SK-N-SH (cell line): ENCODE measurements at regions not wholly inside any gene's neighbourhood (a gene's known extent, or its start where the extent isn't known, plus 50 kb on each side); places are given as distances from the start of the nearest gene placed in this dataset.

Source experiments
- CTCF ChIA-PET: fragments of 300-600, 350-600 bp; formaldehyde crosslinking; extraction: SDS; loops from one replicate; lab custom pipeline; 2021; lab: Yijun Ruan, JAX
- POLR2A ChIA-PET: fragments of 350-600 bp; sonication (Branson Sonifier 250); formaldehyde crosslinking; extraction: SDS; loops from one replicate; lab custom pipeline; 2020; ENCODE audit warnings: antibody characterized with exemption, inconsistent platforms; lab: Yijun Ruan, JAX
- DNase-seq: peaks from one replicate; pipeline ENCODE4 v3.0.0; 2012
- H2AFZ ChIP-seq: fragments of 200-600 bp; sonication (generic); 2 replicates; pipeline ENCODE4 v1.8.1; 2016; ENCODE audit warnings: antibody characterized with exemption, mild to moderate bottlenecking, low read depth
- H3F3A ChIP-seq: fragments of 200-600 bp; sonication (generic); replicated peaks from 2 replicates; pipeline ENCODE3; 2016; ENCODE audit warnings: antibody characterized with exemption, mild to moderate bottlenecking; ENCODE audit not compliant: insufficient read depth
- H3K27ac ChIP-seq, 2 experiments: fragments of 200-500 bp in 1 of 2; fragments of 200-600 bp in 1 of 2; sonication (Bioruptor generic) in 1 of 2; sonication (generic), shearing (Covaris generic) in 1 of 2; 2 replicates each; pipeline versions ENCODE4 v1.5.1 to v1.6.1; 2014 to 2016; ENCODE audit warnings: low read depth in 2 of 2, inconsistent platforms in 1 of 2, low read length in 1 of 2, mild to moderate bottlenecking in 1 of 2, mixed read lengths in 1 of 2
- H3K27me3 ChIP-seq: fragments of 200-600 bp; sonication (generic), shearing (Covaris generic); 2 replicates; pipeline ENCODE4 v1.6.1; 2016; ENCODE audit warnings: mixed run types; ENCODE audit not compliant: insufficient read depth
- H3K36me3 ChIP-seq, 2 experiments: fragments of 200-500 bp in 1 of 2; fragments of 200-600 bp in 1 of 2; sonication (Bioruptor generic) in 1 of 2; sonication (generic) in 1 of 2; replicated peaks in 1 of 2; 2 replicates each; pipeline versions ENCODE3 to v1.5.1; 2014 to 2016; ENCODE audit warnings: low read length in 1 of 2, mild to moderate bottlenecking in 1 of 2; ENCODE audit not compliant: insufficient read depth in 2 of 2, control insufficient read depth in 1 of 2
- H3K4me1 ChIP-seq, 2 experiments: fragments of 200-500 bp in 1 of 2; fragments of 200-600 bp in 1 of 2; sonication (Bioruptor generic) in 1 of 2; sonication (generic), shearing (Covaris generic) in 1 of 2; 2 replicates each; pipeline versions ENCODE4 v1.5.1 to v1.6.1; 2014 to 2016; ENCODE audit warnings: low read depth in 1 of 2, low read length in 1 of 2, mixed run types in 1 of 2; ENCODE audit not compliant: insufficient read depth in 2 of 2, control insufficient read depth in 1 of 2
- H3K4me2 ChIP-seq: fragments of 200-600 bp; sonication (generic), shearing (Covaris generic); 2 replicates; pipeline ENCODE4 v1.6.1; 2017; ENCODE audit warnings: mixed run types
- H3K4me3 ChIP-seq, 2 experiments: fragments of 200-500 bp in 1 of 2; fragments of 200-600 bp in 1 of 2; sonication (Bioruptor generic) in 1 of 2; sonication (generic), shearing (Covaris generic) in 1 of 2; 2 replicates each; pipeline versions ENCODE4 v1.5.1 to v1.8.1; 2014 to 2016; ENCODE audit warnings: low read depth in 2 of 2, inconsistent platforms in 1 of 2, low read length in 1 of 2, mild to moderate bottlenecking in 1 of 2, mixed read lengths in 1 of 2, moderate library complexity in 1 of 2
- H3K79me2 ChIP-seq: fragments of 200-600 bp; sonication (generic); 2 replicates; pipeline ENCODE4 v1.8.1; 2017; ENCODE audit warnings: mild to moderate bottlenecking; ENCODE audit not compliant: insufficient read depth
- H3K9ac ChIP-seq: fragments of 200-600 bp; sonication (generic); 2 replicates; pipeline ENCODE4 v1.6.1; 2017; ENCODE audit warnings: mixed run types
- H3K9me2 ChIP-seq: fragments of 200-600 bp; sonication (generic); 2 replicates; pipeline ENCODE4 v1.6.1; 2017; ENCODE audit warnings: mixed run types
- H3K9me3 ChIP-seq: fragments of 200-600 bp; sonication (generic); 2 replicates; pipeline ENCODE4 v1.6.1; 2017; ENCODE audit warnings: mixed run types, mild to moderate bottlenecking, moderate library complexity
- H4K20me1 ChIP-seq: fragments of 200-600 bp; sonication (generic); 2 replicates; pipeline ENCODE4 v1.6.1; 2017; ENCODE audit warnings: mild to moderate bottlenecking, mixed run types; ENCODE audit not compliant: insufficient read depth
- CHD2 ChIP-seq: fragments of 150-350 bp; IDR thresholded peaks from 2 replicates; pipeline ENCODE4 v1.6.1; 2018; ENCODE audit warnings: low read length; ENCODE audit not compliant: partially characterized antibody
- ELF1 ChIP-seq: IDR thresholded peaks from 2 replicates; pipeline ENCODE4 v1.4.0; 2012
- EP300 ChIP-seq, 2 experiments: IDR thresholded peaks; 2 replicates each; pipeline versions ENCODE4 v1.4.0 to v1.6.1; 2012; ENCODE audit warnings: borderline replicate concordance in 1 of 2, low read depth in 1 of 2, low read length in 1 of 2
- EZH2phosphoT487 ChIP-seq: fragments of 200-600 bp; sonication (generic); IDR thresholded peaks from 2 replicates; pipeline ENCODE4 v1.6.1; 2017; ENCODE audit warnings: low read depth, mixed run types, mild to moderate bottlenecking, antibody characterized with exemption, moderate library complexity, borderline replicate concordance
- FOSL2 ChIP-seq: IDR thresholded peaks from 2 replicates; pipeline ENCODE4 v1.4.0; 2012; ENCODE audit warnings: low read depth, mild to moderate bottlenecking, moderate library complexity, borderline replicate concordance
- FOXM1 ChIP-seq: IDR thresholded peaks from 2 replicates; pipeline ENCODE4 v1.4.0; 2012; ENCODE audit warnings: low read depth, mild to moderate bottlenecking
- GABPA ChIP-seq: IDR thresholded peaks from 2 replicates; pipeline ENCODE4 v1.4.0; 2012; ENCODE audit warnings: low read depth, mild to moderate bottlenecking
- IRF3 ChIP-seq: fragments of 150-350 bp; IDR thresholded peaks from 2 replicates; pipeline ENCODE4 v1.6.1; 2016; ENCODE audit warnings: mild to moderate bottlenecking, low read depth, low read length
- JUND ChIP-seq: IDR thresholded peaks from 2 replicates; pipeline ENCODE4 v1.4.0; 2012
- MEF2A ChIP-seq: IDR thresholded peaks from 2 replicates; pipeline ENCODE4 v1.4.0; 2012; ENCODE audit warnings: low read depth, borderline replicate concordance
- MXI1 ChIP-seq: IDR thresholded peaks from 2 replicates; pipeline ENCODE4 v1.6.1; 2012; ENCODE audit warnings: mild to moderate bottlenecking, low read depth, low read length, improper control_type of control experiment
- NRF1 ChIP-seq: IDR thresholded peaks from 2 replicates; pipeline ENCODE4 v1.6.1; 2012; ENCODE audit warnings: low read depth, mild to moderate bottlenecking, low read length
- PBX3 ChIP-seq: IDR thresholded peaks from 2 replicates; pipeline ENCODE4; 2012
- POLR2AphosphoS5 ChIP-seq: IDR thresholded peaks from 2 replicates; pipeline ENCODE4 v1.6.1; 2012; ENCODE audit warnings: low read depth, low read length
- RAD21 ChIP-seq: IDR thresholded peaks from 2 replicates; pipeline ENCODE4 v1.6.1; 2012; ENCODE audit warnings: mild to moderate bottlenecking, low read length
- RCOR1 ChIP-seq: fragments of 150-350 bp; IDR thresholded peaks from 2 replicates; pipeline ENCODE4 v1.6.1; 2017; ENCODE audit warnings: antibody characterized with exemption, low read length
- RXRA ChIP-seq: IDR thresholded peaks from 2 replicates; pipeline ENCODE4 v1.4.0; 2012; ENCODE audit warnings: low read depth, mild to moderate bottlenecking, borderline replicate concordance
- SIN3A ChIP-seq: IDR thresholded peaks from 2 replicates; pipeline ENCODE4 v1.6.1; 2012; ENCODE audit warnings: low read depth, mild to moderate bottlenecking, low read length, moderate library complexity, borderline replicate concordance
- TAF1 ChIP-seq: IDR thresholded peaks from 2 replicates; pipeline ENCODE4 v1.6.1; 2012; ENCODE audit warnings: low read depth, mild to moderate bottlenecking, low read length, moderate library complexity, borderline replicate concordance
- TCF12 ChIP-seq: IDR thresholded peaks from 2 replicates; pipeline ENCODE4 v1.4.0; 2012
- TEAD4 ChIP-seq: IDR thresholded peaks from 2 replicates; pipeline ENCODE4 v1.4.0; 2012; ENCODE audit warnings: mild to moderate bottlenecking, borderline replicate concordance; ENCODE audit not compliant: insufficient read depth
- USF2 ChIP-seq: fragments of 150-350 bp; IDR thresholded peaks from 2 replicates; pipeline ENCODE4 v1.6.1; 2017; ENCODE audit warnings: antibody characterized with exemption, low read length, low read depth, borderline replicate concordance
- ZBTB33 ChIP-seq: IDR thresholded peaks from 2 replicates; pipeline ENCODE4 v1.4.0; 2012; ENCODE audit warnings: low read depth, borderline replicate concordance
- WGBS: methylation state at CpG from one replicate; pipeline ENCODE4 v1.1.6; 2017; ENCODE audit warnings: low lambda C conversion rate; 5-methylcytosine and 5-hydroxymethylcytosine counted together

- 0 out of 2 replicates have a peak, but pooled peaks have one; percentile 14 for TF ChIP-seq ZBTB33
- peak; percentile 66 for TF ChIP-seq ELF1
- no peak for TF ChIP-seq EZH2phosphoT487
- no peak for TF ChIP-seq CHD2
- peak; percentile 12; the same call in 1 of the 2 replicates for TF ChIP-seq RAD21
- TF ChIP-seq RXRA: peak; percentile 45; the same call in 1 of the 2 replicates
- no peak for TF ChIP-seq USF2
- TF ChIP-seq PBX3: peak; percentile 63
- no peak for TF ChIP-seq TAF1
- TF ChIP-seq EP300 (IDR thresholded peaks at IDR 0.05; ENCODE audit: borderline replicate concordance in 1 of 2, low read depth in 1 of 2, low read length in 1 of 2): peak; percentile 10 to 39; a peak in 1 of 4 replicates
- peak; percentile 73 for TF ChIP-seq TEAD4
- no peak for TF ChIP-seq MXI1
- peak; percentile 84 for TF ChIP-seq TCF12
- TF ChIP-seq FOSL2: no peak; the same call in 1 of the 2 replicates
- peak; percentile 56 for TF ChIP-seq JUND
Measured at GRCh38 chr3:29065211-29065785, 215.6 kb upstream of the RBMS3 start (continued).

- 89% methylated on average over 4 of the region's 4 CpGs for WGBS
- Histone ChIP-seq H3K9me3 (no peaks in the 10 kb centered on the region), H3K9me2 (no peaks in the 10 kb centered on the region), H3K4me3 (no peak overlapping the region), H4K20me1 (no peaks in the 10 kb centered on the region), H3F3A (peaks cover 14% of the 10 kb centered on the region), H3K9ac (no peak overlapping the region), H3K27ac (no peak overlapping the region), H3K27me3 (no peaks in the 10 kb centered on the region), H3K4me2 (no peak overlapping the region), H3K79me2 (no peaks in the 10 kb centered on the region), H2AFZ (no peak overlapping the region), H3K4me1 (peaks cover 2 to 9% of the 10 kb centered on the region in 2 experiments; a peak in 3 of 4 replicates), H3K36me3 (no peaks in the 10 kb centered on the region)
- POLR2A ChIA-PET: no interaction called here
- CTCF ChIA-PET: interaction anchor here (0.6 kb wide), 1 partner anchor 151 kb away, joined by 3 read pairs; no protein-coding TSS in a partner anchor
- no peak for DNase-seq
- TF ChIP-seq NRF1 (no peak), ZBTB33 (no peak), RCOR1 (no peak), SIN3A (no peak), USF2 (no peak), RAD21 (no peak), RXRA (no peak), FOSL2 (no peak), IRF3 (no peak), FOXM1 (no peak), GABPA (no peak), MEF2A (no peak), POLR2AphosphoS5 (no peak)
Measured at GRCh38 chr3:29067007-29067406, 213.9 kb upstream of the RBMS3 start.
